ENCODE measurements at regions not wholly inside any gene's neighbourhood (a gene's known extent, or its start where the extent isn't known, plus 50 kb on each side); places are given as distances from the start of the nearest gene placed in this dataset.

GRCh38 chr5:123871373-123871772 lies 359.4 kb downstream of the CSNK1G3 start:
- H3K27ac Mint-ChIP-seq, result no peak overlapping the region
- H3K9me3 Mint-ChIP-seq, result no peaks in the 10 kb centered on the region
- H3K36me3 Mint-ChIP-seq, result no peaks in the 10 kb centered on the region
- H3K4me3 Mint-ChIP-seq, result no peak overlapping the region
- H3K27me3 Mint-ChIP-seq, result no peaks in the 10 kb centered on the region
- H3K4me1 Mint-ChIP-seq, result no peaks in the 10 kb centered on the region

GRCh38 chr5:123868881-123869280 lies 356.9 kb downstream of the CSNK1G3 start:
- H3K36me3 Mint-ChIP-seq, result no peaks in the 10 kb centered on the region
- H3K27me3 Mint-ChIP-seq, result no peaks in the 10 kb centered on the region
- H3K4me1 Mint-ChIP-seq, result no peaks in the 10 kb centered on the region
- H3K27ac Mint-ChIP-seq, result no peak overlapping the region
- no peaks in the 10 kb centered on the region for H3K9me3 Mint-ChIP-seq
- H3K4me3 Mint-ChIP-seq, result no peak overlapping the region

GRCh38 chr5:123868267-123868666 lies 356.3 kb downstream of the CSNK1G3 start:
- no peaks in the 10 kb centered on the region for H3K27me3 Mint-ChIP-seq
- H3K4me3 Mint-ChIP-seq, result no peak overlapping the region
- no peaks in the 10 kb centered on the region for H3K4me1 Mint-ChIP-seq
- H3K9me3 Mint-ChIP-seq, result no peaks in the 10 kb centered on the region
- H3K27ac Mint-ChIP-seq, result no peak overlapping the region
- no peaks in the 10 kb centered on the region for H3K36me3 Mint-ChIP-seq

GRCh38 chr5:123865641-123866040 lies 353.7 kb downstream of the CSNK1G3 start:
- Mint-ChIP-seq H3K36me3 (no peaks in the 10 kb centered on the region), H3K27ac (no peak overlapping the region), H3K4me1 (no peaks in the 10 kb centered on the region), H3K9me3 (peaks cover 6% of the 10 kb centered on the region), H3K27me3 (no peaks in the 10 kb centered on the region), H3K4me3 (no peak overlapping the region)

GRCh38 chr5:123864578-123864977 lies 352.6 kb downstream of the CSNK1G3 start:
- peaks cover 6% of the 10 kb centered on the region for H3K9me3 Mint-ChIP-seq

GRCh38 chr5:123858938-123859337 lies 347.0 kb downstream of the CSNK1G3 start:
- H3K4me3 Mint-ChIP-seq, result no peak overlapping the region
- no peaks in the 10 kb centered on the region for H3K27me3 Mint-ChIP-seq
- no peak overlapping the region for H3K27ac Mint-ChIP-seq
- H3K4me1 Mint-ChIP-seq, result no peaks in the 10 kb centered on the region
- no peaks in the 10 kb centered on the region for H3K36me3 Mint-ChIP-seq
- peaks cover 6% of the 10 kb centered on the region for H3K9me3 Mint-ChIP-seq

More at GRCh38 chr5:123864578-123864977, 352.6 kb downstream of the CSNK1G3 start:
- H3K27me3 Mint-ChIP-seq, result no peaks in the 10 kb centered on the region
- H3K4me1 Mint-ChIP-seq, result no peaks in the 10 kb centered on the region
- H3K36me3 Mint-ChIP-seq, result no peaks in the 10 kb centered on the region
- no peak overlapping the region for H3K27ac Mint-ChIP-seq
- no peak overlapping the region for H3K4me3 Mint-ChIP-seq

GRCh38 chr5:123856766-123857165 lies 344.8 kb downstream of the CSNK1G3 start:
- no peaks in the 10 kb centered on the region for H3K36me3 Mint-ChIP-seq

GRCh38 chr5:123855609-123856008 lies 343.6 kb downstream of the CSNK1G3 start:
- H3K4me1 Mint-ChIP-seq, result no peaks in the 10 kb centered on the region

More at GRCh38 chr5:123856766-123857165, 344.8 kb downstream of the CSNK1G3 start:
- Mint-ChIP-seq H3K27ac (no peak overlapping the region), H3K27me3 (no peaks in the 10 kb centered on the region), H3K4me1 (no peaks in the 10 kb centered on the region), H3K9me3 (peaks cover 6% of the 10 kb centered on the region), H3K4me3 (no peak overlapping the region)

GRCh38 chr5:123845356-123846100 lies 333.6 kb downstream of the CSNK1G3 start:
- Mint-ChIP-seq H3K27me3 (no peaks in the 10 kb centered on the region), H3K36me3 (no peaks in the 10 kb centered on the region), H3K4me3 (no peak overlapping the region), H3K27ac (no peak overlapping the region), H3K4me1 (no peaks in the 10 kb centered on the region), H3K9me3 (peaks cover 16% of the 10 kb centered on the region)

More at GRCh38 chr5:123855609-123856008, 343.6 kb downstream of the CSNK1G3 start:
- no peaks in the 10 kb centered on the region for H3K27me3 Mint-ChIP-seq
- no peak overlapping the region for H3K27ac Mint-ChIP-seq
- no peak overlapping the region for H3K4me3 Mint-ChIP-seq
- no peaks in the 10 kb centered on the region for H3K36me3 Mint-ChIP-seq
- peaks cover 9% of the 10 kb centered on the region for H3K9me3 Mint-ChIP-seq

- Mint-ChIP-seq H3K27ac (no peak overlapping the region), H3K4me3 (no peak overlapping the region), H3K4me1 (no peaks in the 10 kb centered on the region), H3K27me3 (no peaks in the 10 kb centered on the region), H3K36me3 (no peaks in the 10 kb centered on the region), H3K9me3 (peaks cover 21% of the 10 kb centered on the region)
These were observed 332.9 kb downstream of the CSNK1G3 start for GRCh38 chr5:123844873-123845272.

- Mint-ChIP-seq H3K4me1 (no peaks in the 10 kb centered on the region), H3K36me3 (no peaks in the 10 kb centered on the region), H3K27me3 (no peaks in the 10 kb centered on the region), H3K27ac (no peak overlapping the region), H3K9me3 (peaks cover 18% of the 10 kb centered on the region), H3K4me3 (no peak overlapping the region)
These were observed 323.4 kb downstream of the CSNK1G3 start for GRCh38 chr5:123835421-123835820.

- Mint-ChIP-seq H3K4me1 (no peaks in the 10 kb centered on the region), H3K9me3 (peaks cover 11% of the 10 kb centered on the region), H3K27ac (no peak overlapping the region), H3K27me3 (no peaks in the 10 kb centered on the region), H3K36me3 (no peaks in the 10 kb centered on the region), H3K4me3 (no peak overlapping the region)
These were observed 318.6 kb downstream of the CSNK1G3 start for GRCh38 chr5:123830575-123830974.

GRCh38 chr5:123827811-123828210 lies 315.8 kb downstream of the CSNK1G3 start:
- H3K4me1 Mint-ChIP-seq, result no peaks in the 10 kb centered on the region
- H3K27ac Mint-ChIP-seq, result no peak overlapping the region
- peaks cover 11% of the 10 kb centered on the region for H3K9me3 Mint-ChIP-seq
- no peaks in the 10 kb centered on the region for H3K27me3 Mint-ChIP-seq
- H3K4me3 Mint-ChIP-seq, result no peak overlapping the region
- no peaks in the 10 kb centered on the region for H3K36me3 Mint-ChIP-seq

GRCh38 chr5:123819833-123820232 lies 307.9 kb downstream of the CSNK1G3 start:
- H3K36me3 Mint-ChIP-seq, result no peaks in the 10 kb centered on the region
- H3K27ac Mint-ChIP-seq, result no peak overlapping the region
- H3K4me1 Mint-ChIP-seq, result no peaks in the 10 kb centered on the region
- no peak overlapping the region for H3K4me3 Mint-ChIP-seq
- no peaks in the 10 kb centered on the region for H3K9me3 Mint-ChIP-seq
- H3K27me3 Mint-ChIP-seq, result no peaks in the 10 kb centered on the region

- Mint-ChIP-seq H3K36me3 (no peaks in the 10 kb centered on the region), H3K4me1 (no peaks in the 10 kb centered on the region), H3K27me3 (no peaks in the 10 kb centered on the region), H3K27ac (no peak overlapping the region), H3K4me3 (no peak overlapping the region), H3K9me3 (no peaks in the 10 kb centered on the region)
These were observed 307.4 kb downstream of the CSNK1G3 start for GRCh38 chr5:123819386-123819785.

- no peaks in the 10 kb centered on the region for H3K4me1 Mint-ChIP-seq
- H3K9me3 Mint-ChIP-seq, result no peaks in the 10 kb centered on the region
- H3K36me3 Mint-ChIP-seq, result no peaks in the 10 kb centered on the region
- H3K4me3 Mint-ChIP-seq, result no peak overlapping the region
- H3K27me3 Mint-ChIP-seq, result no peaks in the 10 kb centered on the region
- H3K27ac Mint-ChIP-seq, result no peak overlapping the region
These were observed 305.3 kb downstream of the CSNK1G3 start for GRCh38 chr5:123817267-123817666.

All from activated naive CD4-positive, alpha-beta T cell treated with anti-CD3 and anti-CD28 coated beads, Interleukin-2, amount 50 U/mL, for 24 hours (primary cell).